Naive thymus-derived CD8-positive, alpha-beta T cell (primary cell): ENCODE measurements at regions not wholly inside any gene's neighbourhood (a gene's known extent, or its start where the extent isn't known, plus 50 kb on each side); places are given as distances from the start of the nearest gene placed in this dataset.

Experiments used
- ATAC-seq, 2 donors: fragments of 150-1000 bp; cut with Tn5 transposase in 1 of 2; sonication (Bioruptor Pico), chemical (Tn5 transposase) in 1 of 2; 1 replicate in 1 of 2; 2 replicates in 1 of 2; pipeline ENCODE4 v1.10.0; 2021; ENCODE audit warnings: mild to moderate bottlenecking in 2 of 2, moderate library complexity in 2 of 2
- POLR2A ChIA-PET: fragments of 350-600 bp; sonication (Branson Sonifier 250); formaldehyde crosslinking; loops from one replicate; lab custom pipeline; 2021; ENCODE audit warnings: antibody characterized with exemption; lab: Charles Lee
- DNase-seq, 10 donors: peaks; one replicate each; pipeline versions ENCODE4 v3.0.0 to v3.0.0-alpha.2; 2020 to 2022
- H3K27ac Mint-ChIP-seq, 10 donors: one replicate each; pipeline ENCODE4 v1.8.0; 2020 to 2022; ENCODE audit warnings: mild to moderate bottlenecking in 10 of 10, mixed read lengths in 10 of 10, moderate library complexity in 4 of 10, inconsistent platforms in 1 of 10
- H3K27me3 Mint-ChIP-seq, 5 donors: one replicate each; pipeline ENCODE4 v1.8.0; 2021 to 2022; ENCODE audit warnings: mixed read lengths in 5 of 5
- H3K36me3 Mint-ChIP-seq, 3 donors: one replicate each; pipeline ENCODE4 v1.8.0; 2020 to 2022; ENCODE audit warnings: mixed read lengths in 3 of 3, mild to moderate bottlenecking in 2 of 3, inconsistent platforms in 1 of 3
- H3K4me1 Mint-ChIP-seq, 4 donors: one replicate each; pipeline ENCODE4 v1.8.0; 2021 to 2022; ENCODE audit warnings: mixed read lengths in 4 of 4
- H3K4me3 Mint-ChIP-seq, 10 donors: one replicate each; pipeline ENCODE4 v1.8.0; 2020 to 2022; ENCODE audit warnings: mild to moderate bottlenecking in 10 of 10, mixed read lengths in 10 of 10, moderate library complexity in 6 of 10, inconsistent platforms in 1 of 10
- H3K9me3 Mint-ChIP-seq, 9 donors: one replicate each; pipeline ENCODE4 v1.8.0; 2020 to 2022; ENCODE audit warnings: mixed read lengths in 9 of 9, mild to moderate bottlenecking in 3 of 9, inconsistent platforms in 1 of 9, moderate library complexity in 1 of 9

- Mint-ChIP-seq H3K9me3 (no peaks in the 10 kb centered on the region), H3K27me3 (peaks cover 0 to under 1% (median 0%) of the 10 kb centered on the region in 5 donors), H3K4me3 (no peak overlapping the region), H3K4me1 (peaks cover 7 to 13% (median 12%) of the 10 kb centered on the region in 4 donors), H3K27ac (no peak overlapping the region), H3K36me3 (no peaks in the 10 kb centered on the region)
- no peak for DNase-seq
- POLR2A ChIA-PET = no interaction called here
- no peak for ATAC-seq
Measured at GRCh38 chr6:45715508-45715803, 300.2 kb downstream of the CLIC5 start.

GRCh38 chr6:45714741-45715507 is 300.7 kb downstream of the CLIC5 start:
- peak in 9 of 10 donors; percentile 38 to 78 (median 59) for DNase-seq
- no peaks in the 10 kb centered on the region for H3K36me3 Mint-ChIP-seq
- peak; percentile 94 to 98 for ATAC-seq
- H3K9me3 Mint-ChIP-seq = no peaks in the 10 kb centered on the region
- H3K4me3 Mint-ChIP-seq = peak overlapping the region in 5 of 10 donors; percentile 8 to 57 (median 39)
- POLR2A ChIA-PET = interaction anchor here (0.5 to 1.3 kb wide), 7 partner anchors 36 to 1062 kb away, joined by 3 to 8 read pairs (median 5); partner anchors contain the start of gene SUPT3H
- H3K27ac Mint-ChIP-seq = peak overlapping the region in 4 of 10 donors; percentile 31 to 80 (median 51)
- peaks cover 7 to 16% (median 12%) of the 10 kb centered on the region in 4 donors for H3K4me1 Mint-ChIP-seq
- H3K27me3 Mint-ChIP-seq = no peaks in the 10 kb centered on the region

DNA sequence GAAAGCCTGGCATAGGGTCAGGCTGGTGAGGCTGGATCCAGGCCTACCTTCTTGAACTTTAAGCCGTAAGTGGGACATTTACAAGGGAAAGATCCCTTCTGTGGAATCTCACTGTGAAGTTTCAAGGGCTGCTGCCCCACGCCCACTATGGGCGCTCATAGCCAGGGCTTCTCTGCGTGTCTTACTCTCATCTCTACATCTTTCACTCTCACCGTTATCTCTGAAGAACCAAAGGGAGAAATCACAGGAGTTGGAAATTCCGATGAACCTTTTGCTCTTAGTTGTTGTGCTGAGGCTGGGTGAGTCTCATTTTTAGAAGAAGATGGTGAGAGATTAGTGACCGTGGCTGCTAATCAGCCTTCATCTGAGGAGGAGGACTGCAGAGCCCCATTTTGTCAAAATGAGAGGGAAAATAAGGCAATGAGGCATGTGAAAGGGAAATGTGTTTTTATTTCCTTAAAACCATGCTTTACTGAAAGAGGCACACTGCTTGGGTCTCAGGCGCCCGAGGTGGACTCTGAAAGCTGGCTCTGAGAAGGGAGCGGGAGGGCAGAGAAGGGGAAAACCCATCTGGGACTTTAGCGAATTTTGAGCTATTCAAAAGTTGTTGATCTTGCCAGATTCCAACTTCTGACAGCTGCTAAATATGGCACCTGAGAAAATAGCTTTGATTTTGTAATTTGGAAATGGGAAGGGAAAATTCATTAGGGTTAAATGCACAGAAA is 301.5 kb downstream of the CLIC5 start:
- peak overlapping the region in 7 of 10 donors; percentile 2 to 57 (median 36) for H3K4me3 Mint-ChIP-seq
- H3K4me1 Mint-ChIP-seq = peaks cover 7 to 16% (median 12%) of the 10 kb centered on the region in 4 donors
- H3K27ac Mint-ChIP-seq = peak overlapping the region in 5 of 10 donors; percentile 31 to 80 (median 34)
- DNase-seq = no peak
- H3K27me3 Mint-ChIP-seq = no peaks in the 10 kb centered on the region
- H3K36me3 Mint-ChIP-seq = no peaks in the 10 kb centered on the region
- POLR2A ChIA-PET = interaction anchor here (0.5 to 1.3 kb wide), 6 partner anchors 292 to 1061 kb away, joined by 3 to 8 read pairs (median 4); partner anchors contain the start of gene SUPT3H
- H3K9me3 Mint-ChIP-seq = no peaks in the 10 kb centered on the region
- ATAC-seq = no peak
